SJSA1 (cell line): ENCODE measurements at regions not wholly inside any gene's neighbourhood (a gene's known extent, or its start where the extent isn't known, plus 50 kb on each side); places are given as distances from the start of the nearest gene placed in this dataset.
"Not testable (repeated sequence)": the region's sequence is repeated elsewhere in the genome, so short reads cannot be mapped to it uniquely, and the experiment has no call there.

Experiments used
- DNase-seq, 2 experiments: peaks; one replicate each; pipeline ENCODE4 v3.0.0-alpha.2; 2015 to 2020; ENCODE audit warnings: low spot score in 2 of 2, low read depth in 1 of 2
- H3K27ac ChIP-seq: fragments of 250-450 bp; sonication (Bioruptor Pico); 2 replicates; pipeline ENCODE4 v1.5.1; 2020; ENCODE audit warnings: mild to moderate bottlenecking, moderate library complexity
- H3K27me3 ChIP-seq: fragments of 250-450 bp; sonication (Bioruptor Pico); replicated peaks from 2 replicates; pipeline ENCODE4 v1.5.1; 2020; ENCODE audit warnings: mild to moderate bottlenecking, moderate library complexity
- H3K36me3 ChIP-seq: fragments of 250-450 bp; sonication (Bioruptor Pico); 2 replicates; pipeline ENCODE4 v1.5.1; 2020; ENCODE audit warnings: mild to moderate bottlenecking
- H3K4me1 ChIP-seq: fragments of 250-450 bp; sonication (Bioruptor Pico); replicated peaks from 2 replicates; pipeline ENCODE4 v1.6.1; 2021; ENCODE audit warnings: mild to moderate bottlenecking
- H3K4me3 ChIP-seq: fragments of 250-450 bp; sonication (Bioruptor Pico); 2 replicates; pipeline ENCODE4 v1.5.1; 2020; ENCODE audit warnings: mild to moderate bottlenecking
- H3K9me3 ChIP-seq: fragments of 250-450 bp; sonication (Bioruptor Pico); replicated peaks from 2 replicates; pipeline ENCODE4 v1.5.1; 2020; ENCODE audit warnings: mild to moderate bottlenecking

DNA sequence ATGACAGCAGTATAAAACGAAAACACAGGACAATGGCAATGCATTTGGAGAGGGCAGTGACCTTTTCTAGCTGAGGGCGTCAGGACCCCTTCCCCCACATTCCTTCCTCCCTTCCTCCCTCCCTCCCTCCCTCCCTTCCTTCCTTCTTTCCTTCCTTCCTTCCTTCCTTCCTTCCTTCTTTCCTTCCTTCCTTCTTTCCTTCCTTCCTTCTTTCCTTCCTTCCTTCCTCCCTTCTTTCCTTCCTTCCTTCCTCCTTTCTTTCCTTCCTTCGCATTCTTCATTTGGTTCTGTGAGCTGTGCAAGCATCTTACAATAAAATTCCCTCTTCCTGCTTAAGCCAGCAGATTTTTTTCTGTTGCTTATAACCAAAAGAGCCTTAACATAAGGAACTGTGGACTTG is 76.7 kb upstream of the FYN start:
- not testable (repeated sequence) for H3K27me3 ChIP-seq, H3K36me3 ChIP-seq, H3K4me1 ChIP-seq, H3K9me3 ChIP-seq, H3K27ac ChIP-seq, DNase-seq, H3K4me3 ChIP-seq

DNA sequence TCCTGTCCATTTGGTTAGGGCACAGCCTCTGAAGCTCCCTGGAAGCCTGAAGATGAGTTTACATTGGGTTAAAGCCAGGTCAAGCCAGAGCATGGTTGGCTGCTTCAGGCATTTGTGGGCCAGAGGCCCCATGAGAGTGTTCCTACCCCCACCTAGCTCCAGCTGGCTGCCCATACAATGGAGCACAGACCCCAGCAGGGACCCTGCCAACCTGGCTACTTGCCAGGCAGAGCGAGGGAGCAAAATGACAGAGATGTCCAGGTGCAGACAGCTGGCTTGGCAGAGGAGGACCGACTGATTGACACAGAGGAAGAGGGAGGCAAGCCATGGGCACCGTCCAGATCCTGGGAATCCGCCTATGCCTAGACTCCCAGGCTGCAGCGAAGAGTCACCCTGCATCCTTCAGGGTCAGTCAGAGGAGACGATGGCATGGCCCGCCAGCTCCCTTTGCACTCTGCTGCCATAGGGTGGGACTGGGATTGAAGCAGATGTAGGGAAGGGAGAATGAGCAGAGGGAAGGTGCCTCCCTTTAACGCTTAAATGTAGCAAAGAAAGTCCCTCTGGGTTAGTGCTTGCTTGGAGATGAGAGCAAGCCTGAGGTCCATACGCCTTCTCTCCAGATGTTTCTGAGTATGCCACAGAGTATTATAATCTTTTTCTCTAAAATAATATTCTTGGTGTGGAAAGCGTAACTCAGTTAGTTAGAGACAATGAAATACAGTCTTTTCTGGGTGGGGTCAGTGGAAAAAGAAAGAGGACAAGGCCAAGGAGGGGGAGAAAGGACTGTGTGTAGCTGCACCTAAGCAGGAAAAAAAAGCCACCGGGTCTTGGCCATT is 77.6 kb upstream of the FYN start:
- Histone ChIP-seq H3K9me3 (no peaks in the 10 kb centered on the region), H3K27ac (no peak overlapping the region), H3K36me3 (no peaks in the 10 kb centered on the region), H3K4me1 (no peaks in the 10 kb centered on the region), H3K4me3 (no peak overlapping the region), H3K27me3 (no peaks in the 10 kb centered on the region)
- no peak for DNase-seq

DNA sequence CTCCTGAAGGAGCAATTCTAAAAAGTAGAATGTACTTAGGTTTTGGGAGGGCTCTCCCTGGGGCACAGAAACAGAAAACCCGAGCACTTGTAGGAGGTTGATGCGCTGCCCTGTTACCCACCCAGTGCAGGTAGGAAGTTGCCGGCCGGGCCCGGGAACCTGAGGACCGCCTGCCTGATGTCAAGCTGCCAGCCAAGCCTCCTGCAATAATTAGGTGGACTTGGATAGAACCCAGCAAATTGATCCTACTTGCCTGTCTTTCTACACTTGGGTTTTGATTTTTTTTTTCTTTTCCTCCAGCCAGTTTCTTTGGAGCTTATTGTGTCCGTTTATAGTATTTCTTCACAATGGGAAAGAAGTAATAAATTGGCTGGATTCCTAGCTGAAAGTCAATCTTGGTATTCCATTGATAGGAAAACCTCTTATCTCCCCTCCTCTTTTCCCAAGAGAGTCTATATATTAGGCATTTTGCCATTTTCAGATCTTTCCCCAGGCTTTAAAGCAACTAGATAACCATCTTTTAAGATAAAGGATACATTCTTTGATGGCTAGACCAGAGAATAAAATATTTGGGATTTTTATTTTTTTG is 78.3 kb upstream of the FYN start:
- H3K27me3 ChIP-seq, result no peaks in the 10 kb centered on the region
- no peak for DNase-seq
- no peaks in the 10 kb centered on the region for H3K9me3 ChIP-seq
- H3K36me3 ChIP-seq, result no peaks in the 10 kb centered on the region
- H3K4me3 ChIP-seq, result no peak overlapping the region
- no peak overlapping the region for H3K27ac ChIP-seq
- H3K4me1 ChIP-seq, result no peaks in the 10 kb centered on the region

DNA sequence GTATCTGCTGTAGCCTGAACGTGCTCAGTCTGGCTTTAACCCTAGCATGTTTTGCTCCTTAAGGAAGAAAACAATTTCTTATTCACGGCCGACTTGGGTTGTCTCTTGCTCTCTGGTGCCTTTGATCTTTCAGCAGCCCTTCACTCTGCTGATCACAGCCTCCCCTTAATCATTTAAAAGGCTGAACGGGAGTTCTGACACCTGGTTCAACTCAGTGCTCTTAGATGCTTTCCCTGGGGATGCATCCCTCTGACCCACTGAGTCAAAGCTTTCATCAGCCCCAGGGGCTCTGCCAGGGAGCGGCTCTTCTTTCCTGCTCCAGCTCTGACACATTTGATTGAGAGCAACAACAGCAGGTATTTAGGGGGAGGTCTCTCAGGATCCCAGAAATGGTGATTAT is 79.0 kb upstream of the FYN start:
- no peaks in the 10 kb centered on the region for H3K9me3 ChIP-seq
- no peaks in the 10 kb centered on the region for H3K36me3 ChIP-seq
- no peak overlapping the region for H3K4me3 ChIP-seq
- no peak for DNase-seq
- no peaks in the 10 kb centered on the region for H3K4me1 ChIP-seq
- H3K27me3 ChIP-seq, result no peaks in the 10 kb centered on the region
- no peak overlapping the region for H3K27ac ChIP-seq

DNA sequence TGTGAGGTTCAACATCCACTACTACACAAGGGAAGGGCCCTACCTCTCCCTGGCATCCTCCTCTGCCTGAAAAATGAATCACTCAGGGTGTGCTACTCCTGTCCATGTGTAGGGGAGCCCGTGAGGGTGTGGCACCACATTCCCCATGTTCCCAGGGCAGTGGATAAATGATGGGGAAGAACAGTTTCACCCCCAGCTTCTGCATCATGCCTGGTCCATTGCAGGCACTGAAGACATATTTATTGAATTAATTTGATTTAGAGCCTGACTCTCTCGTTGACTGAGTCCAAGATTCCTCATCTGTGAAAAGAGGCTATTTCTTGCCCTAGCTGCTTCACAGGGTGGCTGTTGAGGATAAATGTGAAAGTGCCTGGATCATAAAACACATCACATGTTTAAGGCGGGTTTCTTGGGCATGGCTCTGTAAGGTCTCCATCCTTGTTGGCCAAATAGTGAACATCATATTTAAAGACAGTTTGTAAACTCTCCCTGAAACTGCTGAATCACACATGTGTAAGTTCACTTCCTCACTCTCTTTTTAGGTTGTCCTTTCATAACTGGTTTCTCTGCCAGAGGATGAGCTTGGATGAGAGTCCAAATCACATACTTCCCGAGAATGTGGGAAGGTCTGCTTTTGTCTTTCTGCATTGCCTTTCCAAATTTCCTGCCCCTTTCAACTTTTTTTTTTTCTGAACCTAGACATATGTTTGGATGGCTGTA is 79.7 kb upstream of the FYN start:
- H3K4me1 ChIP-seq, result no peaks in the 10 kb centered on the region
- H3K27ac ChIP-seq, result no peak overlapping the region
- no peak overlapping the region for H3K4me3 ChIP-seq
- H3K9me3 ChIP-seq, result no peaks in the 10 kb centered on the region
- H3K36me3 ChIP-seq, result no peaks in the 10 kb centered on the region
- DNase-seq, result no peak
- no peaks in the 10 kb centered on the region for H3K27me3 ChIP-seq

DNA sequence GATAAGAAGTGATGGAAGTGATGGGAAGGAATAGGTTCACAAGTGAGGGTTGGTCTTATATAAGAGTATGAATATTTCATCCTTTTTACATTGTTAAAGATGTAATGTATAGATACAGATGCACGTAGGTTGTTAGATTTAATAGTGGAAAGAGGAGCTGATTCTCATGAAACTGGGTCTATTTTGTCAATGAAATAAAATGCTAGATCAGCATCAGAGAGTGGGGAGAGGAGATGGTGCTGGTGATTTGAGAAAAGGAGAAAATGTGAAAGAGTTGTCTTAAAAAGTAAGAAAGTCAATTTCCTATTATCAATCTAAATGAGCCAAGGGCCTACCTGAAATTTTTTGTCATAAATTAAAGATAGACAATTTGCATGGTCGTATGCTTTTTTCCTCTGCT is 82.8 kb upstream of the FYN start:
- Histone ChIP-seq H3K27ac (no peak overlapping the region), H3K9me3 (no peaks in the 10 kb centered on the region), H3K4me1 (no peaks in the 10 kb centered on the region), H3K4me3 (no peak overlapping the region), H3K27me3 (no peaks in the 10 kb centered on the region), H3K36me3 (no peaks in the 10 kb centered on the region)
- no peak for DNase-seq

DNA sequence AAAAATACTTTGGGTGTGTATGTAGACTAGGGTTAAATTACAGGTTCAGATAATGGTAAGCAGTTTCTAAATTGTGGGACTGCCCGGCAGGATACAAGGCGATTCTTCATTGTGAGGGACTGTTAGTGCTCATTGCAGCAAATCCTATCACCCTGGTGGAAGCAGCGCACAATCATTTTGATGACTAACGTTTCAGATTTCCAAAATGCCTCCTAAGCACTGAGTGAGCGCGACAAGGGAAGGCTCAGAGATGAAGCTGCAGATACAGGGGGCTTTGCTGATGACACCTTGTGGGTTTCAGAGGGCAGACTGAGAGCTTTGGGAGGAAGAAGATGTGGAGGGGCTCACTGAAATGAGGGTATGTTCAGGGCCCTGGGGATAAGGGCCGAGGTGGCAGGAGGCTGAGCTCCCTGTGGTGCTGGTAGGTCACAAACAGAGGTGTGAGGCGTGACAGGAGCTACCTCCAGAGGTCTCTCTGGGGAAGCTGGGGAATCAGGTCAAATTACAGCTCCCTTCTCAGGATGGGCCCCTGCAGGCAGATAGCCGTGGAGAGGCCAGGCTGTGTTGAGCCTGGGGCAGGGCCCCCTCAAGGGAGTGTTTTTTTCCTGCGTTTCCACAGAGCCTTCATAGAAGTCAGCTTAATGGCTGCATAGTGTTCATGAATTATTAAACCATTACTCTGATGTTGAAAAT is 84.5 kb upstream of the FYN start:
- no peak for DNase-seq
- Histone ChIP-seq H3K4me3 (no peak overlapping the region), H3K4me1 (peaks cover 2% of the 10 kb centered on the region), H3K27ac (no peak overlapping the region), H3K9me3 (no peaks in the 10 kb centered on the region), H3K27me3 (no peaks in the 10 kb centered on the region), H3K36me3 (no peaks in the 10 kb centered on the region)

DNA sequence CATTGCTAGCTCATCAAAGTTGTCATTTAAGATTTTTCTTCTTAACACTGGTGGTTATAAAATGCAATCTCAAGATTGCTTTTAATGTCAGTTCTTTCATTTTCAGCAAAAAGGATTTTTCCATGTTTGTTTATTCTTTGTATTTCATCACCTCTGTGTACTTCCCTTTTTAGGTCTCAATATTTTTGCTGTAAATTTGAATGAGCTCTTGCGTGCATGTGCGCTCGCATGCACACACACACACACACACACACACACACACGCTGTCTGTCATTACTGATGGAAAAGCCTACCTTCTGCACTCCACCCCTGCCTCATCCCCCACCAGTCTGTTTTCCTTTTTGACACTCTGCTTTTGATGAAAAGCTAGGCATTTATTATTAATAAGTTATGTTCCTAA is 85.3 kb upstream of the FYN start:
- Histone ChIP-seq H3K27me3 (no peaks in the 10 kb centered on the region), H3K27ac (no peak overlapping the region), H3K4me3 (no peak overlapping the region), H3K4me1 (peaks cover 10% of the 10 kb centered on the region), H3K36me3 (no peaks in the 10 kb centered on the region), H3K9me3 (no peaks in the 10 kb centered on the region)
- no peak for DNase-seq

DNA sequence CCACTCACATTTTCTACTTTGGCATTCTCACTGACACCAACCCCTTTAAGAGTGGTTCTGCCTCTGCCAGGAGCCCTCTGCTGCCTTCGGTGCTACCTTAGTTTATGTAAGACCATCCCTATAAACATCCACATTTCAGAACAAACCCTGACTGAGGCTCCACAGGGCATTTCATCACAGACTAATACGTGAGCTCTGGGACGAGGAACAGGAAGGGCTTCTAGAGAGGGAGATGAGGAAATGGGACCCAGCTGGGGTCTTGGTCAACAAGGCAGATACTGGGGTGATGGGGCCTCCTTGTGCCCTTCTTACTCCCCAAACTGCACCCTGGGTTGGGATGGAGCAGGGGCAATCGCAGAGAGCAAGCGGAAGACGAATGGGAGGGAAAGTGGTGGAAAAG is 86.5 kb upstream of the FYN start:
- no peaks in the 10 kb centered on the region for H3K9me3 ChIP-seq
- peaks cover 12% of the 10 kb centered on the region for H3K4me1 ChIP-seq
- H3K4me3 ChIP-seq, result no peak overlapping the region
- H3K27ac ChIP-seq, result no peak overlapping the region
- no peaks in the 10 kb centered on the region for H3K27me3 ChIP-seq
- no peaks in the 10 kb centered on the region for H3K36me3 ChIP-seq
- no peak for DNase-seq

DNA sequence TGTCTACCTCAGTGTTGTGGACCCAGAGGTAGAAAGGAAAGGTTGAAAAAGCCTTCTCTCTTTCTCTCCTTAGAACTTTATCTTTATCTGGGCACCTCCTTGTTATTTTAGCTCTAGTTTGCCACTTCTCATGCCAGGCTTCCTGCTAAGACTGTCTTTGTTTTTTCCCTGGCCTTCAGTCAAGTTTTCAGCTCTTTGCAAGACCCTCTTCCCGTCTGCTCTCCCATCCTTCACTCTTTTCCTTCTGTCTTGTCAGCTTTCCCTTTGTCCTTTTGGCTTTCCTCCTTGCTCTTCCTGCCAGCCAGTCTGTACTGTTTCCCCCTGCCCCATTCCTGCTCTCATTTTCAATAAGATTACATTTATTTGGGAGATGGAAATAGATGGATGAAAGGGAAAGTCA is 86.8 kb upstream of the CCN6 start:
- Histone ChIP-seq H3K4me1 (peaks cover 18% of the 10 kb centered on the region), H3K27me3 (no peaks in the 10 kb centered on the region), H3K4me3 (no peak overlapping the region), H3K36me3 (no peaks in the 10 kb centered on the region), H3K9me3 (no peaks in the 10 kb centered on the region), H3K27ac (no peak overlapping the region)
- no peak for DNase-seq

DNA sequence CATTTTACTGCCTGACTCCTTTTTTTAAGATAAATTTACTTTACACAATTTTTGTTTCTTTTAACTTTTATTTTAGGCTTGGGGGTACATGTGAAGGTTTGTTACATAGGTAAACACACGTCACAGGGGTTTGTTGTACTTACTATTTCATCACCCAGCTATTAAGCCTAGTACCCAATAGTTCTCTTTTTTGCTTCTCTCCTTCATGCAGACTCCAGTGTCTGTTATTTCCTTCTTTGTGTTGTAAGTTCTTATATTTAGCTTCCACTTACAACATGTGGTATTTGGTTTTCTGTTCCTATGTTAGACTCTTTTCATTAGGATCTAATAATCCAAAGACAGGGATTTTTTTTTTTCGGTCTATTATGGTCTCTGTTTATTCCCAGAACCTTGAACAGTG is 83.5 kb upstream of the CCN6 start:
- H3K4me3 ChIP-seq, result no peak overlapping the region
- no peaks in the 10 kb centered on the region for H3K9me3 ChIP-seq
- no peak overlapping the region for H3K27ac ChIP-seq
- H3K27me3 ChIP-seq, result no peaks in the 10 kb centered on the region
- H3K36me3 ChIP-seq, result no peaks in the 10 kb centered on the region
- H3K4me1 ChIP-seq, result peaks cover 28% of the 10 kb centered on the region
- DNase-seq, result no peak

DNA sequence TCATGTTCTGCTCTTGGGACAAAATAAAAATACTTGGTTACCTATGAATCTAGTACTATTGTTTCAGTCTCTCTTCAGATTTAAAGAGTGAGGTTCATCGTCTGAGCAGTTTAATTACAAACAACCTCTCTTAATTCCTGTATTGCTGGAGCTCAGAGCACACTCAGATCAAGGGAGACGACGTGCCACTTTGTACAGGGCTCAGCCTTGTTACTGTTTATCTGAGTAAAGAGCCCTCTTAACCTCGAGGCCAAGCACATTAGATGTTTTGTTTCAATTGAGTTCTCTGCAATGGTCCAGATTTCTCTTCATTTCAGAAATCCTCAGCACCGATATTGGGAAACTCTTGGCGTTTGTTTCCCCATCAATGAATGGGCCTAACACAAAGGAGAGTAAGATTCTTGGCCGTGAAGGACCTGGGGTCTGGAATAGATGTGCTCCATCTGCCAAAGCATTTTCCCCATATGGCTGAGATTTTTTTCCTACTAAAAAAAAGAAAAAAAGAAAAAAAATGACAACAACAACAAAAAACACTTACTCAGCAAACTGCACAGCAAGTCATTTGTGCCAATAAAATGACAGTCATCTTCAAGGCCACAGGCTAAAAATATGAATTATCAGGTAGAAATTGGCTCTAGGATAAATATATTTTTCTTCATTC is 82.6 kb upstream of the CCN6 start:
- H3K27ac ChIP-seq, result peak overlapping the region; percentile 97

DNA sequence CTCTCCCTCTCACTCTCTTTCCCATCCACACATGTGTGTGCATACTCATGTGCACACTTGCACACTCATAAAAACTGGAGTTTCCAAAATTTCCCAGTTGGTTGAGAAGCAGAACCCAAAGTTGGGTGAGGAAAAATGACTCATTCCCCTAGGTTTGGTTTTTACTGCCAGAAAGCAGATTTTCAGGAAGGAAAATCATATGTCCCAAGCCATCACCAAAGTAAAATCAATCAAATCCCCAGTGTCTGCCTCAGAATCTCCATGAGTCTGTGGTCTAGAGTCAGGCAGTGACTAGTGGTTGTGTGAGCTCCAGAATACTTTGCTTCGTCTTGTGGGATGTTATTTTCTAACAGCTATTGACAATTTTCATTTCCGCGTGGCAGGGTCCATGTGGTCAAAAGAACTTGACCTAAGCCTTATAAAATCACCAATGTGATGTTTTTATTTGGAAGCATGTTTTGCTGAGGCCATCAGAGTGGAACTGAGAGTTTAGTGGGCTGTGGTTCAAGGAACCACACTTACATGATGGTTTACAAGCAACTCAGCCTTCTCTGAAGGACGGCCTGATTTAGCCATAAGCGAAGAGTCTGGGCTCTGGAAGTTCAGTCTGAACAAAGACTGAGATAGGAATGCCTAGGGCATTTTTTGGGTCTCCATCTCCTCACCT is 81.9 kb upstream of the CCN6 start:
- no peaks in the 10 kb centered on the region for H3K36me3 ChIP-seq
- no peak for DNase-seq
- H3K27me3 ChIP-seq, result no peaks in the 10 kb centered on the region
- no peaks in the 10 kb centered on the region for H3K9me3 ChIP-seq
- H3K4me3 ChIP-seq, result no peak overlapping the region
- peak overlapping the region; percentile 97 for H3K27ac ChIP-seq
- peaks cover 28% of the 10 kb centered on the region for H3K4me1 ChIP-seq

More for the DNA sequence above, 82.6 kb upstream of the CCN6 start:
- no peak for DNase-seq
- H3K36me3 ChIP-seq, result no peaks in the 10 kb centered on the region
- no peak overlapping the region for H3K4me3 ChIP-seq
- peaks cover 28% of the 10 kb centered on the region for H3K4me1 ChIP-seq
- H3K9me3 ChIP-seq, result no peaks in the 10 kb centered on the region
- H3K27me3 ChIP-seq, result no peaks in the 10 kb centered on the region
